ENCODE measurements at regions not wholly inside any gene's neighbourhood (a gene's known extent, or its start where the extent isn't known, plus 50 kb on each side); places are given as distances from the start of the nearest gene placed in this dataset.

- no TSS peak for BruUV-seq (replicated peaks)
- no peaks in the 10 kb centered on the region for H3K27me3 Mint-ChIP-seq (ENCODE audit: insufficient read depth, unreplicated experiment)
- H3K36me3 Mint-ChIP-seq (ENCODE audit: insufficient read depth, unreplicated experiment): no peaks in the 10 kb centered on the region
- H3K4me3 Mint-ChIP-seq (ENCODE audit: unreplicated experiment): no peak overlapping the region
- H3K27ac Mint-ChIP-seq (ENCODE audit: low read depth, unreplicated experiment): no peak overlapping the region
- TF ChIP-seq CTCF (IDR thresholded peaks at IDR 0.05; ENCODE audit: unreplicated experiment): no peak
- peaks cover 51% of the 10 kb centered on the region for H3K4me1 Mint-ChIP-seq (ENCODE audit: insufficient read depth, unreplicated experiment)
- POLR2A ChIA-PET: interaction anchor here (0.8 to 2.4 kb wide), 9 partner anchors 8 to 88 kb away, joined by 3 to 10 read pairs (median 5); partner anchors contain the start of gene CDC42EP3
- H3K9me3 Mint-ChIP-seq (ENCODE audit: unreplicated experiment): peaks cover 6% of the 10 kb centered on the region
- no peak for DNase-seq (ENCODE audit: unreplicated experiment)
- intact Hi-C loops (cut with micrococcal nuclease): no loop called here
- CTCF ChIA-PET: interaction anchor here (0.9 to 2.3 kb wide), 5 partner anchors 46 to 250 kb away, joined by 3 to 8 read pairs (median 3); no protein-coding TSS in a partner anchor
Measured at GRCh38 chr2:37582481-37583220, 88.8 kb downstream of the CDC42EP3 start.

- Mint-ChIP-seq H3K4me1 (ENCODE audit: insufficient read depth, unreplicated experiment) (peaks cover 52% of the 10 kb centered on the region), H3K27ac (ENCODE audit: low read depth, unreplicated experiment) (peak overlapping the region; percentile 70), H3K27me3 (ENCODE audit: insufficient read depth, unreplicated experiment) (no peaks in the 10 kb centered on the region), H3K9me3 (ENCODE audit: unreplicated experiment) (peaks cover 6% of the 10 kb centered on the region), H3K4me3 (ENCODE audit: unreplicated experiment) (no peak overlapping the region), H3K36me3 (ENCODE audit: insufficient read depth, unreplicated experiment) (no peaks in the 10 kb centered on the region)
- intact Hi-C loops (cut with micrococcal nuclease): no loop called here
- no peak for TF ChIP-seq CTCF (IDR thresholded peaks at IDR 0.05; ENCODE audit: unreplicated experiment)
- DNase-seq (ENCODE audit: unreplicated experiment): no peak
- BruUV-seq (replicated peaks): no TSS peak
- ChIA-PET POLR2A (interaction anchor here (0.6 to 2.4 kb wide), 6 partner anchors 10 to 70 kb away, joined by 3 to 10 read pairs (median 5); no protein-coding TSS in a partner anchor), CTCF (interaction anchor here (0.9 to 2.3 kb wide), 4 partner anchors 59 to 249 kb away, joined by 3 to 8 read pairs (median 4); no protein-coding TSS in a partner anchor)
Measured at GRCh38 chr2:37583402-37583801, 88.0 kb downstream of the CDC42EP3 start.

GRCh38 chr2:37583867-37584266 is 87.6 kb downstream of the CDC42EP3 start:
- POLR2A ChIA-PET: interaction anchor here (0.6 to 2.4 kb wide), 4 partner anchors 10 to 69 kb away, joined by 3 to 10 read pairs (median 6); no protein-coding TSS in a partner anchor
- H3K36me3 Mint-ChIP-seq (ENCODE audit: insufficient read depth, unreplicated experiment): no peaks in the 10 kb centered on the region
- intact Hi-C loops (cut with micrococcal nuclease): no loop called here
- no TSS peak for BruUV-seq (replicated peaks)
- CTCF ChIA-PET: interaction anchor here (1.8 to 2.3 kb wide), 2 partner anchors 169 to 249 kb away, joined by 4 to 8 read pairs; no protein-coding TSS in a partner anchor
- peaks cover 6% of the 10 kb centered on the region for H3K9me3 Mint-ChIP-seq (ENCODE audit: unreplicated experiment)
- peaks cover 57% of the 10 kb centered on the region for H3K4me1 Mint-ChIP-seq (ENCODE audit: insufficient read depth, unreplicated experiment)
- DNase-seq (ENCODE audit: unreplicated experiment): peak; percentile 37
- H3K4me3 Mint-ChIP-seq (ENCODE audit: unreplicated experiment): peak overlapping the region; percentile 22
- TF ChIP-seq CTCF (IDR thresholded peaks at IDR 0.05; ENCODE audit: unreplicated experiment): no peak
- no peaks in the 10 kb centered on the region for H3K27me3 Mint-ChIP-seq (ENCODE audit: insufficient read depth, unreplicated experiment)
- peak overlapping the region; percentile 70 for H3K27ac Mint-ChIP-seq (ENCODE audit: low read depth, unreplicated experiment)

GRCh38 chr2:37585295-37585908 is 86.0 kb downstream of the CDC42EP3 start:
- intact Hi-C loops (cut with micrococcal nuclease): loop anchor here (5.0 kb wide), 1 partner anchor 87 kb away; the partner anchor contains the start of gene CDC42EP3
- Mint-ChIP-seq H3K4me1 (ENCODE audit: insufficient read depth, unreplicated experiment) (peaks cover 72% of the 10 kb centered on the region), H3K4me3 (ENCODE audit: unreplicated experiment) (peak overlapping the region; percentile 9), H3K36me3 (ENCODE audit: insufficient read depth, unreplicated experiment) (no peaks in the 10 kb centered on the region), H3K9me3 (ENCODE audit: unreplicated experiment) (no peaks in the 10 kb centered on the region), H3K27me3 (ENCODE audit: insufficient read depth, unreplicated experiment) (no peaks in the 10 kb centered on the region), H3K27ac (ENCODE audit: low read depth, unreplicated experiment) (peak overlapping the region; percentile 46)
- TF ChIP-seq CTCF (IDR thresholded peaks at IDR 0.05; ENCODE audit: unreplicated experiment): no peak
- DNase-seq (ENCODE audit: unreplicated experiment): no peak
- POLR2A ChIA-PET: interaction anchor here (0.8 to 5.7 kb wide), 13 partner anchors 11 to 102 kb away, joined by 3 to 35 read pairs (median 3); no protein-coding TSS in a partner anchor
- CTCF ChIA-PET: interaction anchor here (1.3 kb wide), 1 partner anchor 205 kb away, joined by 3 read pairs; no protein-coding TSS in a partner anchor
- BruUV-seq (replicated peaks): no TSS peak
